ENCODE measurements at regions not wholly inside any gene's neighbourhood (a gene's known extent, or its start where the extent isn't known, plus 50 kb on each side); places are given as distances from the start of the nearest gene placed in this dataset.
A peak's percentile ranks its signal among the peaks of the same experiment; 100 is the strongest.

GRCh38 chr3:105013657-105014056, 353.1 kb upstream of the ALCAM start:
- no peak for DNase-seq

GRCh38 chr3:105014631-105015030, 352.1 kb upstream of the ALCAM start:
- DNase-seq = no peak

- no peak for DNase-seq
These were observed 343.9 kb upstream of the ALCAM start for GRCh38 chr3:105022813-105023212.

- no peak for DNase-seq
These were observed 336.5 kb upstream of the ALCAM start for GRCh38 chr3:105030211-105030610.

GRCh38 chr3:105032541-105032940, 334.2 kb upstream of the ALCAM start:
- DNase-seq = no peak

GRCh38 chr3:105033081-105033480, 333.6 kb upstream of the ALCAM start:
- no peak for DNase-seq

GRCh38 chr3:105039004-105039403, 327.7 kb upstream of the ALCAM start:
- DNase-seq = no peak

GRCh38 chr3:105040026-105040622, 326.6 kb upstream of the ALCAM start:
- DNase-seq = no peak

- no peak for DNase-seq
These were observed 324.1 kb upstream of the ALCAM start for GRCh38 chr3:105042586-105042985.

GRCh38 chr3:105051111-105051510, 315.6 kb upstream of the ALCAM start:
- DNase-seq = no peak

GRCh38 chr3:105051972-105052371, 314.7 kb upstream of the ALCAM start:
- no peak for DNase-seq

GRCh38 chr3:105062853-105063252, 303.9 kb upstream of the ALCAM start:
- DNase-seq = no peak

GRCh38 chr3:105065895-105066839, 300.5 kb upstream of the ALCAM start:
- no peak for DNase-seq

- no peak for DNase-seq
These were observed 299.3 kb upstream of the ALCAM start for GRCh38 chr3:105067361-105067760.

- no peak for DNase-seq
These were observed 289.5 kb upstream of the ALCAM start for GRCh38 chr3:105077060-105077822.

- no peak for DNase-seq
These were observed 282.8 kb upstream of the ALCAM start for GRCh38 chr3:105083945-105084344.

- no peak for DNase-seq
These were observed 281.2 kb upstream of the ALCAM start for GRCh38 chr3:105085506-105085905.

- no peak for DNase-seq
These were observed 273.1 kb upstream of the ALCAM start for GRCh38 chr3:105093371-105094252.

- DNase-seq = no peak
These were observed 272.1 kb upstream of the ALCAM start for GRCh38 chr3:105094588-105094987.

GRCh38 chr3:105096071-105096470, 270.6 kb upstream of the ALCAM start:
- no peak for DNase-seq

- peak; percentile 34 for DNase-seq
These were observed 265.1 kb upstream of the ALCAM start for GRCh38 chr3:105101603-105102002.

- no peak for DNase-seq
These were observed 263.6 kb upstream of the ALCAM start for GRCh38 chr3:105103139-105103538.
